K562 (cell line): ENCODE measurements at regions not wholly inside any gene's neighbourhood (a gene's known extent, or its start where the extent isn't known, plus 50 kb on each side); places are given as distances from the start of the nearest gene placed in this dataset.

Experiments used
- ATAC-seq: fragments of 200-7000 bp; cut with Tn5 transposase; 3 replicates; pipeline ENCODE4 v1.9.1; 2020; ENCODE audit warnings: moderate library complexity
- BruUV-seq: library from RNA; stranded (reverse); fragments of 400-500 nt; replicated peaks from 2 replicates; lab custom pipeline; 2021; lab: Mats Ljungman, UMichigan
- CTCF ChIA-PET: fragments of 300-600 bp; formaldehyde crosslinking; extraction: SDS; loops from one replicate; lab custom pipeline; 2021; ENCODE audit warnings: low intra/inter-chr PET ratio; lab: Yijun Ruan, JAX
- POLR2A ChIA-PET: fragments of 300-600, 350-650 bp; sonication (Branson Sonifier 250); formaldehyde crosslinking; extraction: SDS; loops from one replicate; lab custom pipeline; 2021; ENCODE audit warnings: antibody characterized with exemption, inconsistent platforms; lab: Yijun Ruan, JAX
- DNase-seq, 4 experiments: peaks; one replicate each; pipeline versions ENCODE4 v3.0.0 to v3.0.0-alpha.2; 2011 to 2018; ENCODE audit warnings: low spot score in 3 of 4, mixed read lengths in 3 of 4; ENCODE audit errors: extremely low read depth in 1 of 4
- FAIRE-seq: peaks from 2 replicates; lab custom pipeline; 2011; peaks lifted over from hg19 to GRCh38; lab: Jason Lieb, UNC
- H2AFZ ChIP-seq: 2 replicates; pipeline ENCODE4 v1.6.0; 2011; ENCODE audit warnings: low read depth, low read length, control low read depth, inconsistent platforms
- H3K27ac ChIP-seq: fragments of 200-600 bp; 3 replicates; pipeline ENCODE4 v1.8.0; 2011; ENCODE audit warnings: low read depth, mild to moderate bottlenecking, control low read depth, inconsistent platforms, low read length, moderate library complexity, mixed read lengths; ENCODE audit errors: extremely low read depth
- H3K27me3 ChIP-seq, 2 experiments: fragments of 300-600 bp in 1 of 2; 2 replicates in 1 of 2; 3 replicates in 1 of 2; pipeline versions ENCODE4 v1.6.0 to v1.8.0; 2011; ENCODE audit warnings: inconsistent platforms in 2 of 2, low read length in 2 of 2, mild to moderate bottlenecking in 1 of 2, mixed read lengths in 1 of 2, moderate library complexity in 1 of 2; ENCODE audit not compliant: control insufficient read depth in 2 of 2, insufficient read depth in 2 of 2
- H3K36me3 ChIP-seq: fragments of 300-600 bp; 3 replicates; pipeline ENCODE4 v1.8.0; 2011; ENCODE audit warnings: mild to moderate bottlenecking, low read length, inconsistent platforms; ENCODE audit not compliant: control insufficient read depth, insufficient read depth
- H3K4me1 ChIP-seq, 2 experiments: fragments of 200-600 bp in 1 of 2; replicated peaks in 1 of 2; 2 replicates in 1 of 2; 3 replicates in 1 of 2; pipeline versions ENCODE4 v1.5.1 to v1.8.0; 2011; ENCODE audit warnings: inconsistent platforms in 2 of 2, low read length in 2 of 2, mild to moderate bottlenecking in 1 of 2, mixed read lengths in 1 of 2, moderate library complexity in 1 of 2; ENCODE audit not compliant: control insufficient read depth in 2 of 2, insufficient read depth in 2 of 2
- H3K4me2 ChIP-seq: 2 replicates; pipeline ENCODE4 v1.6.1; 2011; ENCODE audit warnings: low read length, control low read depth, inconsistent platforms, mixed read lengths; ENCODE audit not compliant: insufficient read depth
- H3K4me3 ChIP-seq: fragments of 200-600 bp; sonication (generic), shearing (Covaris generic); 2 replicates; pipeline ENCODE4 v1.5.1; 2016; ENCODE audit warnings: control low read depth, inconsistent platforms
- H3K79me2 ChIP-seq: fragments of 200-600 bp; 3 replicates; pipeline ENCODE4 v1.8.0; 2011; ENCODE audit warnings: low read length, inconsistent platforms; ENCODE audit not compliant: control insufficient read depth, insufficient read depth
- H3K9ac ChIP-seq, 2 experiments: 2 replicates each; pipeline versions ENCODE4 v1.6.0 to v1.6.1; 2011; ENCODE audit warnings: low read depth in 2 of 2, low read length in 2 of 2, control low read depth in 1 of 2, inconsistent platforms in 1 of 2, mild to moderate bottlenecking in 1 of 2, mixed read lengths in 1 of 2; ENCODE audit not compliant: insufficient read depth in 1 of 2
- H3K9me1 ChIP-seq: one replicate; pipeline ENCODE4 v1.6.0; 2011; ENCODE audit warnings: inconsistent platforms, mild to moderate bottlenecking, low read length, moderate library complexity; ENCODE audit not compliant: control insufficient read depth, insufficient read depth
- H3K9me3 ChIP-seq: replicated peaks from 2 replicates; pipeline ENCODE4 v1.5.1; 2011; ENCODE audit warnings: low read depth, low read length, inconsistent platforms; ENCODE audit not compliant: control insufficient read depth, insufficient read depth
- H4K20me1 ChIP-seq: replicated peaks from 2 replicates; pipeline ENCODE4 v1.6.1; 2011; ENCODE audit warnings: low read length, inconsistent platforms, mixed read lengths; ENCODE audit not compliant: control insufficient read depth, insufficient read depth
- DLX4 ChIP-seq: fragments of 250-450 bp; sonication (Bioruptor Pico); IDR thresholded peaks from 2 replicates; pipeline ENCODE4 v1.6.1; 2021; ENCODE audit warnings: mild to moderate bottlenecking
- DMBX1 ChIP-seq: fragments of 250-450 bp; sonication (Bioruptor Pico); IDR thresholded peaks from 2 replicates; pipeline ENCODE4 v1.8.0; 2022; ENCODE audit warnings: inconsistent platforms, mild to moderate bottlenecking, moderate library complexity, borderline replicate concordance
- FOXK1 ChIP-seq: sonication (generic); formaldehyde crosslinking; IDR thresholded peaks from 2 replicates; pipeline ENCODE4 v1.8.0; 2022; ENCODE audit warnings: missing genetic modification reagents, mild to moderate bottlenecking, borderline replicate concordance
- GTF2F1 ChIP-seq: IDR thresholded peaks from 2 replicates; pipeline ENCODE4 v1.6.1; 2011; ENCODE audit warnings: low read depth, low read length, improper control_type of control experiment
- MCM7 ChIP-seq, 2 experiments: fragments of 450-650 bp; IDR thresholded peaks; 2 replicates each; pipeline ENCODE4 v1.6.1; 2016 to 2018
- NCOA1 ChIP-seq: fragments of 450-650 bp; IDR thresholded peaks from 2 replicates; pipeline ENCODE4 v1.6.1; 2016; ENCODE audit warnings: low read depth
- SREBF1 ChIP-seq: fragments of 150-350 bp; IDR thresholded peaks from 2 replicates; pipeline ENCODE4 v1.6.1; 2014; ENCODE audit warnings: antibody characterized with exemption, low read depth, low read length, borderline replicate concordance
- STAT5B ChIP-seq: fragments of 250-450 bp; sonication (Bioruptor Pico); IDR thresholded peaks from 2 replicates; pipeline ENCODE4 v1.8.0; 2021; ENCODE audit warnings: mild to moderate bottlenecking, inconsistent platforms
- ZNF174 ChIP-seq: fragments of 250-450 bp; sonication (Bioruptor Pico); IDR thresholded peaks from 2 replicates; pipeline ENCODE4 v1.4.0; 2020; ENCODE audit warnings: mild to moderate bottlenecking
- WGBS: fragments of 100-300 bp; shearing (Covaris generic); methylation state at CpG from one replicate; pipeline ENCODE4 v1.1.6; 2016; ENCODE audit warnings: low coverage, mixed read lengths; ENCODE audit not compliant: insufficient coverage; ENCODE audit errors: missing lambda C conversion rate; 5-methylcytosine and 5-hydroxymethylcytosine counted together
- in situ Hi-C: fragments of 300-500 bp; cut with MboI; formaldehyde crosslinking; loops from 4 replicates; pipeline ENCODE4 v1.15.0; 2018; ENCODE audit warnings: inconsistent platforms, mixed read lengths
- intact Hi-C: fragments of 100-400 bp; cut with micrococcal nuclease; formaldehyde crosslinking; loops from 2 replicates; pipeline ENCODE4 v1.14.2; 2022
- TF ChIP-seq, protein P1 (sequence below), 3 experiments: fragments of 200-800 bp in 1 of 3; fragments of 250-450 bp in 1 of 3; fragments of 450-650 bp in 1 of 3; sonication (Bioruptor Pico) in 1 of 3; sonication (Bioruptor generic) in 1 of 3; formaldehyde crosslinking in 1 of 3; IDR thresholded peaks; 2 replicates each; pipeline versions ENCODE4 v1.6.1 to v1.8.0; 2016 to 2022; ENCODE audit warnings: mild to moderate bottlenecking in 2 of 3, missing genetic modification characterization in 2 of 3, missing compliant biosample characterization in 1 of 3, moderate library complexity in 1 of 3
- TF ChIP-seq, protein P2 (sequence below): fragments of 450-650 bp; conservative IDR thresholded peaks from 2 replicates; pipeline ENCODE4 v1.6.1; 2016; ENCODE audit warnings: missing genetic modification characterization, low read depth, mild to moderate bottlenecking, missing compliant biosample characterization, moderate library complexity
- TF ChIP-seq, protein P3 (sequence below): fragments of 250-450 bp; sonication (Bioruptor Pico); IDR thresholded peaks from 2 replicates; pipeline ENCODE4 v1.9.0; 2021; ENCODE audit warnings: mild to moderate bottlenecking, inconsistent platforms

- Histone ChIP-seq H3K27me3 (peaks cover 13 to 33% of the 10 kb centered on the region in 2 experiments), H3K4me1 (no peaks in the 10 kb centered on the region), H4K20me1 (no peaks in the 10 kb centered on the region), H3K9me3 (no peaks in the 10 kb centered on the region), H3K9ac (no peak overlapping the region), H3K4me3 (no peak overlapping the region), H3K9me1 (no peaks in the 10 kb centered on the region), H3K36me3 (no peaks in the 10 kb centered on the region), H3K27ac (no peak overlapping the region), H3K4me2 (no peak overlapping the region), H3K79me2 (no peaks in the 10 kb centered on the region), H2AFZ (no peak overlapping the region)
- CTCF ChIA-PET = no interaction called here
- ATAC-seq (no peak), DNase-seq (no peak), FAIRE-seq (no peak)
- in situ Hi-C loops = no loop called here
- no TSS peak for BruUV-seq
- intact Hi-C loops = no loop called here
- WGBS = 0% methylated on average over 7 of the region's 7 CpGs
- POLR2A ChIA-PET = interaction anchor here (0.6 to 0.7 kb wide), 2 partner anchors 15 to 766 kb away, joined by 3 to 4 read pairs; no protein-coding TSS in a partner anchor
- TF ChIP-seq DMBX1 (CRISPR knock-in tag) (no peak), SREBF1 (no peak), ZNF174 (CRISPR knock-in tag) (no peak), NCOA1 (no peak), DLX4 (CRISPR knock-in tag) (no peak), GTF2F1 (no peak), MCM7 (IDR thresholded peaks at IDR 0.05) (no peak), STAT5B (CRISPR knock-in tag) (no peak), FOXK1 (CRISPR knock-in tag) (no peak)
- TF ChIP-seq, protein P1, sequence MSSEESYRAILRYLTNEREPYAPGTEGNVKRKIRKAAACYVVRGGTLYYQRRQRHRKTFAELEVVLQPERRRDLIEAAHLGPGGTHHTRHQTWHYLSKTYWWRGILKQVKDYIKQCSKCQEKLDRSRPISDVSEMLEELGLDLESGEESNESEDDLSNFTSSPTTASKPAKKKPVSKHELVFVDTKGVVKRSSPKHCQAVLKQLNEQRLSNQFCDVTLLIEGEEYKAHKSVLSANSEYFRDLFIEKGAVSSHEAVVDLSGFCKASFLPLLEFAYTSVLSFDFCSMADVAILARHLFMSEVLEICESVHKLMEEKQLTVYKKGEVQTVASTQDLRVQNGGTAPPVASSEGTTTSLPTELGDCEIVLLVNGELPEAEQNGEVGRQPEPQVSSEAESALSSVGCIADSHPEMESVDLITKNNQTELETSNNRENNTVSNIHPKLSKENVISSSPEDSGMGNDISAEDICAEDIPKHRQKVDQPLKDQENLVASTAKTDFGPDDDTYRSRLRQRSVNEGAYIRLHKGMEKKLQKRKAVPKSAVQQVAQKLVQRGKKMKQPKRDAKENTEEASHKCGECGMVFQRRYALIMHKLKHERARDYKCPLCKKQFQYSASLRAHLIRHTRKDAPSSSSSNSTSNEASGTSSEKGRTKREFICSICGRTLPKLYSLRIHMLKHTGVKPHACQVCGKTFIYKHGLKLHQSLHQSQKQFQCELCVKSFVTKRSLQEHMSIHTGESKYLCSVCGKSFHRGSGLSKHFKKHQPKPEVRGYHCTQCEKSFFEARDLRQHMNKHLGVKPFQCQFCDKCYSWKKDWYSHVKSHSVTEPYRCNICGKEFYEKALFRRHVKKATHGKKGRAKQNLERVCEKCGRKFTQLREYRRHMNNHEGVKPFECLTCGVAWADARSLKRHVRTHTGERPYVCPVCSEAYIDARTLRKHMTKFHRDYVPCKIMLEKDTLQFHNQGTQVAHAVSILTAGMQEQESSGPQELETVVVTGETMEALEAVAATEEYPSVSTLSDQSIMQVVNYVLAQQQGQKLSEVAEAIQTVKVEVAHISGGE (CRISPR knock-in tag; IDR thresholded peaks at IDR 0.05) = no peak
- TF ChIP-seq, protein P2, sequence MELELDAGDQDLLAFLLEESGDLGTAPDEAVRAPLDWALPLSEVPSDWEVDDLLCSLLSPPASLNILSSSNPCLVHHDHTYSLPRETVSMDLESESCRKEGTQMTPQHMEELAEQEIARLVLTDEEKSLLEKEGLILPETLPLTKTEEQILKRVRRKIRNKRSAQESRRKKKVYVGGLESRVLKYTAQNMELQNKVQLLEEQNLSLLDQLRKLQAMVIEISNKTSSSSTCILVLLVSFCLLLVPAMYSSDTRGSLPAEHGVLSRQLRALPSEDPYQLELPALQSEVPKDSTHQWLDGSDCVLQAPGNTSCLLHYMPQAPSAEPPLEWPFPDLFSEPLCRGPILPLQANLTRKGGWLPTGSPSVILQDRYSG (tag) = no peak
- TF ChIP-seq, protein P3, sequence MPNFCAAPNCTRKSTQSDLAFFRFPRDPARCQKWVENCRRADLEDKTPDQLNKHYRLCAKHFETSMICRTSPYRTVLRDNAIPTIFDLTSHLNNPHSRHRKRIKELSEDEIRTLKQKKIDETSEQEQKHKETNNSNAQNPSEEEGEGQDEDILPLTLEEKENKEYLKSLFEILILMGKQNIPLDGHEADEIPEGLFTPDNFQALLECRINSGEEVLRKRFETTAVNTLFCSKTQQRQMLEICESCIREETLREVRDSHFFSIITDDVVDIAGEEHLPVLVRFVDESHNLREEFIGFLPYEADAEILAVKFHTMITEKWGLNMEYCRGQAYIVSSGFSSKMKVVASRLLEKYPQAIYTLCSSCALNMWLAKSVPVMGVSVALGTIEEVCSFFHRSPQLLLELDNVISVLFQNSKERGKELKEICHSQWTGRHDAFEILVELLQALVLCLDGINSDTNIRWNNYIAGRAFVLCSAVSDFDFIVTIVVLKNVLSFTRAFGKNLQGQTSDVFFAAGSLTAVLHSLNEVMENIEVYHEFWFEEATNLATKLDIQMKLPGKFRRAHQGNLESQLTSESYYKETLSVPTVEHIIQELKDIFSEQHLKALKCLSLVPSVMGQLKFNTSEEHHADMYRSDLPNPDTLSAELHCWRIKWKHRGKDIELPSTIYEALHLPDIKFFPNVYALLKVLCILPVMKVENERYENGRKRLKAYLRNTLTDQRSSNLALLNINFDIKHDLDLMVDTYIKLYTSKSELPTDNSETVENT (CRISPR knock-in tag) = no peak
These were observed 79.5 kb upstream of the EPHB3 start for GRCh38 chr3:184481984-184482671.
